Osteocyte (in vitro differentiated cells): ENCODE measurements at regions not wholly inside any gene's neighbourhood (a gene's known extent, or its start where the extent isn't known, plus 50 kb on each side); places are given as distances from the start of the nearest gene placed in this dataset.

Source experiments
- DNase-seq: peaks from one replicate; pipeline ENCODE4 v3.0.0; 2021; ENCODE audit warnings: mixed read lengths; ENCODE audit not compliant: unreplicated experiment; ENCODE audit errors: extremely low spot score
- H3K27ac Mint-ChIP-seq: one replicate; pipeline ENCODE4 v1.8.0; 2021; ENCODE audit warnings: mild to moderate bottlenecking, mixed read lengths; ENCODE audit not compliant: unreplicated experiment
- H3K27me3 Mint-ChIP-seq: one replicate; pipeline ENCODE4 v1.8.0; 2021; ENCODE audit warnings: mixed read lengths; ENCODE audit not compliant: unreplicated experiment
- H3K36me3 Mint-ChIP-seq: one replicate; pipeline ENCODE4 v1.8.0; 2021; ENCODE audit warnings: mixed read lengths; ENCODE audit not compliant: unreplicated experiment
- H3K4me1 Mint-ChIP-seq: one replicate; pipeline ENCODE4 v1.8.0; 2021; ENCODE audit warnings: mixed read lengths; ENCODE audit not compliant: unreplicated experiment
- H3K4me3 Mint-ChIP-seq: one replicate; pipeline ENCODE4 v1.8.0; 2021; ENCODE audit warnings: mild to moderate bottlenecking, moderate library complexity, mixed read lengths; ENCODE audit not compliant: unreplicated experiment
- H3K9me3 Mint-ChIP-seq: one replicate; pipeline ENCODE4 v1.8.0; 2021; ENCODE audit warnings: mixed read lengths; ENCODE audit not compliant: unreplicated experiment
- TF ChIP-seq, protein P1 (sequence below): fragments of 200-600 bp; sonication (generic); IDR thresholded peaks from 2 replicates; pipeline ENCODE4 v1.5.0; 2021; ENCODE audit warnings: antibody characterized with exemption, mild to moderate bottlenecking, moderate library complexity

DNA sequence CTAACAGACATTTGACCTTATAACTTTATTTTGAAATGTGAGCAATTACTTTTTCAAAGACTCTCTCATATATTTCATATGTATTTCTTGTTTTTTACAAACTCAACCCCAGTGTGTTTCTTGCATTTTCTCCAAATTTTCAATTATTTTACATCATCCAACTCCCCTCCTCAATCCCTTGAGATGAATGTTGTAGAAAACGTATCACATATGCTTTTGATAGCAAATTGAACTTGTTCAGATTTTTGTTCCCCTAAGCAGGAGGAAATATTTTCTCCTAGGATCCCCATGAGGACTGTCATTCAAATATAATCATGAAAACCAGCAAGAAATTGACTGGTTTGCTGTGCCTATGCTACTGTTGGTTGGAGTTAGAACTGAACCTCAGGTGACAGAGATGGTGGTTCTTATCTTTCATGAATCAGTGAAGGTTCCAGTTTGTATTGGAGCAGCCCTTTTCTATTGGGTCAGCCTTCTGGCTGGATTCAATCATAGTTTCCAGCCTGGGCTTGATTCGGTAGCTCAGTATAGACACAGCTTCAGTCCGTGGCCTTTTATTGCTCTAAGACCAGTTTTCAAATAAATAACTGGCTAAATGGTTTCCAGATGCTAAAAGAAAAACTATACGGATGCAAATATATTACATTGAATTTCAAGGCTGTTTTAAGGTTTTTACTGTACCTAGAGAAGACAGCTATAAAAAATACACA is 591.0 kb downstream of the EPHA4 start:
- no peak overlapping the region for H3K4me3 Mint-ChIP-seq
- no peak overlapping the region for H3K27ac Mint-ChIP-seq
- no peaks in the 10 kb centered on the region for H3K36me3 Mint-ChIP-seq
- DNase-seq = no peak
- TF ChIP-seq, protein P1, sequence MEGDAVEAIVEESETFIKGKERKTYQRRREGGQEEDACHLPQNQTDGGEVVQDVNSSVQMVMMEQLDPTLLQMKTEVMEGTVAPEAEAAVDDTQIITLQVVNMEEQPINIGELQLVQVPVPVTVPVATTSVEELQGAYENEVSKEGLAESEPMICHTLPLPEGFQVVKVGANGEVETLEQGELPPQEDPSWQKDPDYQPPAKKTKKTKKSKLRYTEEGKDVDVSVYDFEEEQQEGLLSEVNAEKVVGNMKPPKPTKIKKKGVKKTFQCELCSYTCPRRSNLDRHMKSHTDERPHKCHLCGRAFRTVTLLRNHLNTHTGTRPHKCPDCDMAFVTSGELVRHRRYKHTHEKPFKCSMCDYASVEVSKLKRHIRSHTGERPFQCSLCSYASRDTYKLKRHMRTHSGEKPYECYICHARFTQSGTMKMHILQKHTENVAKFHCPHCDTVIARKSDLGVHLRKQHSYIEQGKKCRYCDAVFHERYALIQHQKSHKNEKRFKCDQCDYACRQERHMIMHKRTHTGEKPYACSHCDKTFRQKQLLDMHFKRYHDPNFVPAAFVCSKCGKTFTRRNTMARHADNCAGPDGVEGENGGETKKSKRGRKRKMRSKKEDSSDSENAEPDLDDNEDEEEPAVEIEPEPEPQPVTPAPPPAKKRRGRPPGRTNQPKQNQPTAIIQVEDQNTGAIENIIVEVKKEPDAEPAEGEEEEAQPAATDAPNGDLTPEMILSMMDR = no peak
- H3K4me1 Mint-ChIP-seq = peaks cover 2% of the 10 kb centered on the region
- peaks cover 7% of the 10 kb centered on the region for H3K9me3 Mint-ChIP-seq
- peaks cover 26% of the 10 kb centered on the region for H3K27me3 Mint-ChIP-seq

DNA sequence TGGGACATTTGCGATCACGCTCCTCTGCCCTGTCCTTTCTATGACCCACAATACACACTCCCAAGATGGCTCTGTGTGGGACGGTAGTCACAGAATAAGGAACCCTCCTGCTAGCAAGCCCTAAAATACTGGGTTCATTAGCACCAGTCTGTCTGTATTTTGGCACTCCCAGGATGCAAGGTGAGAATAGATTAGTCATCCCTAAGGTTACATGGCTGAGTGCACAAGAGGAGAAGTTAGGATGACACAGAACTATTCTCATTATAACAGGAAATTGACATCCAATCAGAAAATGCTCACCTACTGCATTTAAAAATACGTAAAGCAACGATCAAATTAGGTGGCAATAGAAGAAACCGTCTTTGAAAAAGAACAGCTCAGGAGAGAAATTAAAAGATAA is 590.2 kb downstream of the EPHA4 start:
- DNase-seq = no peak
- no peak overlapping the region for H3K4me3 Mint-ChIP-seq
- peaks cover 2% of the 10 kb centered on the region for H3K4me1 Mint-ChIP-seq
- TF ChIP-seq, protein P1 = no peak
- H3K27ac Mint-ChIP-seq = no peak overlapping the region
- no peaks in the 10 kb centered on the region for H3K36me3 Mint-ChIP-seq
- peaks cover 7% of the 10 kb centered on the region for H3K9me3 Mint-ChIP-seq
- H3K27me3 Mint-ChIP-seq = peaks cover 26% of the 10 kb centered on the region

- peaks cover 2% of the 10 kb centered on the region for H3K4me1 Mint-ChIP-seq
- no peak overlapping the region for H3K4me3 Mint-ChIP-seq
- DNase-seq = no peak
- TF ChIP-seq, protein P1 = no peak
- peaks cover 26% of the 10 kb centered on the region for H3K27me3 Mint-ChIP-seq
- H3K9me3 Mint-ChIP-seq = no peaks in the 10 kb centered on the region
- H3K36me3 Mint-ChIP-seq = no peaks in the 10 kb centered on the region
- no peak overlapping the region for H3K27ac Mint-ChIP-seq
Observed at GRCh38 chr2:220985561-220985960, 586.5 kb downstream of the EPHA4 start.

GRCh38 chr2:220987839-220988238 is 584.3 kb downstream of the EPHA4 start:
- no peak overlapping the region for H3K4me3 Mint-ChIP-seq
- peaks cover 14% of the 10 kb centered on the region for H3K27me3 Mint-ChIP-seq
- no peaks in the 10 kb centered on the region for H3K36me3 Mint-ChIP-seq
- H3K9me3 Mint-ChIP-seq = no peaks in the 10 kb centered on the region
- no peak for DNase-seq
- no peak overlapping the region for H3K27ac Mint-ChIP-seq
- TF ChIP-seq, protein P1 = no peak
- no peaks in the 10 kb centered on the region for H3K4me1 Mint-ChIP-seq

GRCh38 chr2:220991972-220992371 is 580.1 kb downstream of the EPHA4 start:
- no peak overlapping the region for H3K27ac Mint-ChIP-seq
- peaks cover 3% of the 10 kb centered on the region for H3K4me1 Mint-ChIP-seq
- TF ChIP-seq, protein P1 = no peak
- H3K36me3 Mint-ChIP-seq = no peaks in the 10 kb centered on the region
- no peak for DNase-seq
- no peak overlapping the region for H3K4me3 Mint-ChIP-seq
- H3K9me3 Mint-ChIP-seq = no peaks in the 10 kb centered on the region
- no peaks in the 10 kb centered on the region for H3K27me3 Mint-ChIP-seq
